Activated CD8-positive, alpha-beta memory T cell treated with anti-CD3 and anti-CD28 coated beads for 36 hours (primary cell): ENCODE measurements at regions not wholly inside any gene's neighbourhood (a gene's known extent, or its start where the extent isn't known, plus 50 kb on each side); places are given as distances from the start of the nearest gene placed in this dataset.

Source experiments
- CTCF ChIA-PET: fragments of 350-600 bp; sonication (Branson Sonifier 250); formaldehyde crosslinking; loops from one replicate; lab custom pipeline; 2021; ENCODE audit warnings: antibody characterized with exemption; lab: Charles Lee
- POLR2A ChIA-PET: fragments of 350-600 bp; sonication (Branson Sonifier 250); formaldehyde crosslinking; loops from one replicate; lab custom pipeline; 2021; ENCODE audit warnings: antibody characterized with exemption; lab: Charles Lee

GRCh38 chr4:8796096-8796495, 75.5 kb downstream of the HMX1 start:
- CTCF ChIA-PET = no interaction called here
- POLR2A ChIA-PET = no interaction called here

GRCh38 chr4:8795140-8795539, 76.5 kb downstream of the HMX1 start:
- ChIA-PET POLR2A (no interaction called here), CTCF (no interaction called here)

GRCh38 chr4:8794491-8794890, 77.1 kb downstream of the HMX1 start:
- ChIA-PET CTCF (no interaction called here), POLR2A (no interaction called here)

GRCh38 chr4:8793571-8794160, 78.0 kb downstream of the HMX1 start:
- ChIA-PET CTCF (no interaction called here), POLR2A (no interaction called here)

- CTCF ChIA-PET = no interaction called here
- POLR2A ChIA-PET = no interaction called here
Measured at GRCh38 chr4:8792491-8792890, 79.1 kb downstream of the HMX1 start.

GRCh38 chr4:8791609-8792008, 80.0 kb downstream of the HMX1 start:
- POLR2A ChIA-PET = no interaction called here
- CTCF ChIA-PET = no interaction called here

GRCh38 chr4:8790749-8791148, 80.9 kb downstream of the HMX1 start:
- ChIA-PET POLR2A (no interaction called here), CTCF (no interaction called here)

- CTCF ChIA-PET = no interaction called here
- POLR2A ChIA-PET = no interaction called here
Measured at GRCh38 chr4:8788174-8788573, 83.5 kb downstream of the HMX1 start.

GRCh38 chr4:8786166-8786565, 85.5 kb downstream of the HMX1 start:
- ChIA-PET POLR2A (no interaction called here), CTCF (no interaction called here)

GRCh38 chr4:8785656-8786142, 85.9 kb downstream of the HMX1 start:
- POLR2A ChIA-PET = no interaction called here
- CTCF ChIA-PET = no interaction called here

GRCh38 chr4:8783736-8784135, 87.9 kb downstream of the HMX1 start:
- POLR2A ChIA-PET = no interaction called here
- CTCF ChIA-PET = no interaction called here

- CTCF ChIA-PET = no interaction called here
- POLR2A ChIA-PET = no interaction called here
Measured at GRCh38 chr4:8782135-8782534, 89.5 kb downstream of the HMX1 start.

GRCh38 chr4:8781641-8782040, 90.0 kb downstream of the HMX1 start:
- CTCF ChIA-PET = no interaction called here
- POLR2A ChIA-PET = no interaction called here

GRCh38 chr4:8780596-8781368, 90.9 kb downstream of the HMX1 start:
- POLR2A ChIA-PET = no interaction called here
- CTCF ChIA-PET = no interaction called here

GRCh38 chr4:8780086-8780485, 91.6 kb downstream of the HMX1 start:
- POLR2A ChIA-PET = no interaction called here
- CTCF ChIA-PET = no interaction called here

- ChIA-PET CTCF (no interaction called here), POLR2A (no interaction called here)
Measured at GRCh38 chr4:8779490-8779932, 92.1 kb downstream of the HMX1 start.

GRCh38 chr4:8778760-8779159, 92.9 kb downstream of the HMX1 start:
- ChIA-PET POLR2A (no interaction called here), CTCF (no interaction called here)

- ChIA-PET POLR2A (no interaction called here), CTCF (no interaction called here)
Measured at GRCh38 chr4:8778291-8778690, 93.3 kb downstream of the HMX1 start.

- CTCF ChIA-PET = no interaction called here
- POLR2A ChIA-PET = no interaction called here
Measured at GRCh38 chr4:8777320-8778196, 94.1 kb downstream of the HMX1 start.

GRCh38 chr4:8776366-8776765, 95.3 kb downstream of the HMX1 start:
- ChIA-PET CTCF (no interaction called here), POLR2A (no interaction called here)
